Progenitor cell of endocrine pancreas (in vitro differentiated cells): ENCODE measurements at regions not wholly inside any gene's neighbourhood (a gene's known extent, or its start where the extent isn't known, plus 50 kb on each side); places are given as distances from the start of the nearest gene placed in this dataset.

ENCODE experiments used
- DNase-seq: peaks from one replicate; pipeline ENCODE4 v3.0.0; 2021; ENCODE audit warnings: low spot score; ENCODE audit not compliant: unreplicated experiment
- H3K27ac Mint-ChIP-seq: 2 replicates; pipeline ENCODE4 v1.8.0; 2021; ENCODE audit warnings: mild to moderate bottlenecking, moderate library complexity, mixed read lengths
- H3K27me3 Mint-ChIP-seq: 2 replicates; pipeline ENCODE4 v1.8.0; 2021; ENCODE audit warnings: mixed read lengths
- H3K36me3 Mint-ChIP-seq: 2 replicates; pipeline ENCODE4 v1.8.0; 2022; ENCODE audit warnings: mixed read lengths; ENCODE audit not compliant: insufficient read depth
- H3K4me1 Mint-ChIP-seq: 2 replicates; pipeline ENCODE4 v1.8.0; 2021; ENCODE audit warnings: low read depth, mixed read lengths
- H3K4me3 Mint-ChIP-seq: 2 replicates; pipeline ENCODE4 v1.8.0; 2021; ENCODE audit warnings: low read depth, mild to moderate bottlenecking, moderate library complexity, mixed read lengths
- H3K9me3 Mint-ChIP-seq: 2 replicates; pipeline ENCODE4 v1.8.0; 2021; ENCODE audit warnings: low read depth, mixed read lengths
- CTCF ChIP-seq: fragments of 200-600 bp; sonication (generic); IDR thresholded peaks from one replicate; pipeline ENCODE4 v1.5.0; 2021; ENCODE audit warnings: antibody characterized with exemption, mild to moderate bottlenecking; ENCODE audit not compliant: unreplicated experiment

GRCh38 chr2:151178207-151178606 lies 83.5 kb downstream of the RBM43 start:
- H3K9me3 Mint-ChIP-seq = no peaks in the 10 kb centered on the region
- no peaks in the 10 kb centered on the region for H3K36me3 Mint-ChIP-seq
- peaks cover 2% of the 10 kb centered on the region for H3K4me1 Mint-ChIP-seq
- no peak overlapping the region for H3K4me3 Mint-ChIP-seq
- DNase-seq = no peak
- no peak overlapping the region for H3K27ac Mint-ChIP-seq
- TF ChIP-seq CTCF = no peak
- peaks cover 8% of the 10 kb centered on the region for H3K27me3 Mint-ChIP-seq

GRCh38 chr2:151177756-151178155 lies 83.9 kb downstream of the RBM43 start:
- no peak for DNase-seq
- H3K27me3 Mint-ChIP-seq = peaks cover 8% of the 10 kb centered on the region
- no peak overlapping the region for H3K4me3 Mint-ChIP-seq
- H3K4me1 Mint-ChIP-seq = no peaks in the 10 kb centered on the region
- TF ChIP-seq CTCF = no peak
- H3K36me3 Mint-ChIP-seq = no peaks in the 10 kb centered on the region
- H3K9me3 Mint-ChIP-seq = no peaks in the 10 kb centered on the region
- no peak overlapping the region for H3K27ac Mint-ChIP-seq

- no peak for TF ChIP-seq CTCF
- H3K27me3 Mint-ChIP-seq = peaks cover 8% of the 10 kb centered on the region
- H3K27ac Mint-ChIP-seq = no peak overlapping the region
- H3K4me1 Mint-ChIP-seq = no peaks in the 10 kb centered on the region
- DNase-seq = no peak
- H3K36me3 Mint-ChIP-seq = no peaks in the 10 kb centered on the region
- no peak overlapping the region for H3K4me3 Mint-ChIP-seq
- no peaks in the 10 kb centered on the region for H3K9me3 Mint-ChIP-seq
Observed at GRCh38 chr2:151176661-151177060, 85.0 kb downstream of the RBM43 start.

- Mint-ChIP-seq H3K27ac (no peak overlapping the region), H3K4me3 (no peak overlapping the region), H3K36me3 (no peaks in the 10 kb centered on the region), H3K27me3 (peaks cover 8% of the 10 kb centered on the region), H3K4me1 (no peaks in the 10 kb centered on the region), H3K9me3 (no peaks in the 10 kb centered on the region)
- no peak for DNase-seq
- TF ChIP-seq CTCF = no peak
Observed at GRCh38 chr2:151175864-151176263, 85.8 kb downstream of the RBM43 start.

- Mint-ChIP-seq H3K36me3 (no peaks in the 10 kb centered on the region), H3K27ac (no peak overlapping the region), H3K27me3 (peaks cover 8% of the 10 kb centered on the region), H3K4me3 (no peak overlapping the region), H3K9me3 (no peaks in the 10 kb centered on the region), H3K4me1 (no peaks in the 10 kb centered on the region)
- no peak for DNase-seq
- no peak for TF ChIP-seq CTCF
Observed at GRCh38 chr2:151174127-151174526, 87.5 kb downstream of the RBM43 start.
